GM18517 (cell line): ENCODE measurements at regions not wholly inside any gene's neighbourhood (a gene's known extent, or its start where the extent isn't known, plus 50 kb on each side); places are given as distances from the start of the nearest gene placed in this dataset.

Experiments used
- ATAC-seq: cut with Tn5 transposase; IDR thresholded peaks from one replicate; pipeline ENCODE4 v1.9.1; 2021; ENCODE audit warnings: mild to moderate bottlenecking, moderate library complexity; ENCODE audit not compliant: unreplicated experiment

DNA sequence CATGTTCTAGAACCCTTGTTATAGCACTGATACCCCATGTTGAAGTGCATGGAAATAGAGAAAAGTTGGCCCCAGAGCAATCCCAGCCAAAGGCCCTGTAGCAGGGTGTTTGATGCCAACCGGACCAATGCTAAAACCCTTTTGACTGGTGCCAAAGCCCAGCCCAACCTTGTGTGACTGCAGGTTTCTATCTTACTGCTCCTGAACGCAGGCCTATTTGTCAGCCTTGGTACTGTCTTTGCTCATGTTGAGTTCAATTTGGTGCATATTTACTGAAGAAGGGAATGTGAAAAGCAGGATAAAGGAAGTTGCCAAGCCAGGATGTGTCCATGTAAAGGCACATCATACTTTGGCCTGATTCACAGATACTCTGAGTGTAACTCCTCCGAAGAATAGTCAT, 51.7 kb upstream of the NFASC start:
- ATAC-seq = no peak

DNA sequence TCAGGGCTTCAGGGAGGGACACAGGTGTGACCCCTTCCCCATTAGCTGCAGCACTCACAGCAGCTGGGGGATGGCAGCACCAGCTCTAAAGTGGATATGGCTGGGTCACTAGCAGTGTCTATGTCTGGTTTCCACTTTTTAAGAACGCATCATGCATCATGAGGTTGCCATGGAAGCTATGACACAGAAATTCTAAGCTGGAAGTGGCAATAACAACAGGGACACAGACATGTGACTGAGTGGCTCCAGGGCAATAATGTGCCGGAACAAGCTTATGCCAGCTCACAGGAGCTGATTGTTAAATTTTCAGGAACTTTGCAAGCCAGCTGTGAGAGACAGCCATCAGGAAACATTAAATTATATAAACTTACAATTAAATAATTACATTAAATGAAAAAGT, 51.2 kb upstream of the NFASC start:
- no peak for ATAC-seq
